Lower leg skin (tissue), 4 donors: ENCODE measurements at regions not wholly inside any gene's neighbourhood (a gene's known extent, or its start where the extent isn't known, plus 50 kb on each side); places are given as distances from the start of the nearest gene placed in this dataset.

ENCODE experiments used
- DNase-seq, 2 donors: peaks; one replicate each; pipeline ENCODE4 v3.0.0-alpha.2; 2019; ENCODE audit warnings: low spot score in 2 of 2
- H3K4me3 ChIP-seq: fragments of 200-600 bp; sonication (generic); 2 replicates; pipeline ENCODE4 v1.5.1; 2017; ENCODE audit warnings: mild to moderate bottlenecking, low read depth; ENCODE audit not compliant: poor library complexity, severe bottlenecking
- CTCF ChIP-seq, 3 donors: fragments of 450-650 bp; IDR thresholded peaks; one replicate each; pipeline ENCODE4 v1.5.1; 2016; ENCODE audit warnings: antibody characterized with exemption in 3 of 3, mild to moderate bottlenecking in 3 of 3, moderate library complexity in 2 of 3
- POLR2A ChIP-seq, 2 donors: fragments of 450-650 bp; IDR thresholded peaks; one replicate each; pipeline ENCODE4 v1.6.1; 2016 to 2017; ENCODE audit warnings: antibody characterized with exemption in 2 of 2, mild to moderate bottlenecking in 1 of 2, moderate library complexity in 1 of 2
- WGBS, 2 donors: methylation state at CpG; one replicate each; pipeline ENCODE4 v1.1.5; 2018; 5-methylcytosine and 5-hydroxymethylcytosine counted together
- intact Hi-C: fragments of 100-400 bp; cut with DNase I; formaldehyde crosslinking; loops from one replicate; pipeline ENCODE4 v1.15.0; 2023; ENCODE audit warnings: low total_unique reads

- no peak for DNase-seq
- no peak overlapping the region for H3K4me3 ChIP-seq
- WGBS, 2 donors = 86 to 88% methylated on average over 8 of the region's 8 CpGs
- intact Hi-C loops = no loop called here
- TF ChIP-seq POLR2A (IDR thresholded peaks at IDR 0.05) (no peak), CTCF (IDR thresholded peaks at IDR 0.05) (no peak)
These were observed 93.5 kb downstream of the GRIN2B start for GRCh38 chr12:13887779-13888388.

- intact Hi-C loops = no loop called here
- no peak for DNase-seq
- WGBS, 2 donors = 33 to 52% methylated on average over 4 of the region's 4 CpGs
- TF ChIP-seq POLR2A (IDR thresholded peaks at IDR 0.05) (no peak), CTCF (IDR thresholded peaks at IDR 0.05) (no peak)
- no peak overlapping the region for H3K4me3 ChIP-seq
These were observed 99.2 kb downstream of the GRIN2B start for GRCh38 chr12:13882176-13882575.

GRCh38 chr12:13880613-13881012, 100.8 kb downstream of the GRIN2B start:
- no peak for DNase-seq
- TF ChIP-seq CTCF (IDR thresholded peaks at IDR 0.05) (no peak), POLR2A (IDR thresholded peaks at IDR 0.05) (no peak)
- 78 to 82% methylated on average over 4 of the region's 4 CpGs for WGBS, 2 donors
- H3K4me3 ChIP-seq = no peak overlapping the region
- intact Hi-C loops = no loop called here

- DNase-seq = no peak
- TF ChIP-seq CTCF (IDR thresholded peaks at IDR 0.05) (no peak), POLR2A (IDR thresholded peaks at IDR 0.05) (no peak)
- intact Hi-C loops = no loop called here
- WGBS, 2 donors = 72 to 80% methylated on average over 4 of the region's 4 CpGs
- no peak overlapping the region for H3K4me3 ChIP-seq
These were observed 105.7 kb downstream of the GRIN2B start for GRCh38 chr12:13875744-13876143.

GRCh38 chr12:13870255-13870654, 111.1 kb downstream of the GRIN2B start:
- WGBS, 2 donors = 66 to 74% methylated on average over 2 of the region's 2 CpGs
- no peak overlapping the region for H3K4me3 ChIP-seq
- no peak for DNase-seq
- intact Hi-C loops = no loop called here
- TF ChIP-seq POLR2A (IDR thresholded peaks at IDR 0.05) (no peak), CTCF (IDR thresholded peaks at IDR 0.05) (no peak)

- DNase-seq = peak; percentile 22 to 90
- WGBS, 2 donors = 11 to 12% methylated on average over 9 of the region's 9 CpGs
- intact Hi-C loops = no loop called here
- no peak overlapping the region for H3K4me3 ChIP-seq
- TF ChIP-seq CTCF (IDR thresholded peaks at IDR 0.05) = peak in 1 of 3 donors; percentile 51
- no peak for TF ChIP-seq POLR2A (IDR thresholded peaks at IDR 0.05)
These were observed 117.2 kb downstream of the GRIN2B start for GRCh38 chr12:13864081-13864673.
